HG02759 (cell line): ENCODE measurements at regions not wholly inside any gene's neighbourhood (a gene's known extent, or its start where the extent isn't known, plus 50 kb on each side); places are given as distances from the start of the nearest gene placed in this dataset.

Experiments used
- ATAC-seq: cut with Tn5 transposase; IDR thresholded peaks from one replicate; pipeline ENCODE4 v1.9.1; 2021; ENCODE audit warnings: mild to moderate bottlenecking, moderate library complexity; ENCODE audit not compliant: unreplicated experiment

GRCh38 chr11:128232588-128232987, 354.8 kb downstream of the ETS1 start:
- ATAC-seq, result no peak

GRCh38 chr11:128231845-128232410, 355.4 kb downstream of the ETS1 start:
- ATAC-seq, result no peak

- ATAC-seq, result no peak
Measured at GRCh38 chr11:128227466-128227865, 359.9 kb downstream of the ETS1 start.

- no peak for ATAC-seq
Measured at GRCh38 chr11:128226106-128226716, 361.1 kb downstream of the ETS1 start.

GRCh38 chr11:128222245-128222884, 365.0 kb downstream of the ETS1 start:
- ATAC-seq, result no peak

GRCh38 chr11:128219731-128220120, 367.6 kb downstream of the ETS1 start:
- ATAC-seq, result no peak

GRCh38 chr11:128216198-128216597, 371.2 kb downstream of the ETS1 start:
- ATAC-seq, result no peak

GRCh38 chr11:128215238-128215882, 372.0 kb downstream of the ETS1 start:
- ATAC-seq, result no peak

GRCh38 chr11:128214263-128214662, 373.1 kb downstream of the ETS1 start:
- ATAC-seq, result no peak

GRCh38 chr11:128213461-128213860, 373.9 kb downstream of the ETS1 start:
- no peak for ATAC-seq

- no peak for ATAC-seq
Measured at GRCh38 chr11:128212324-128212723, 375.0 kb downstream of the ETS1 start.

GRCh38 chr11:128210148-128210940, 377.0 kb downstream of the ETS1 start:
- no peak for ATAC-seq

- no peak for ATAC-seq
Measured at GRCh38 chr11:128209138-128209435, 378.3 kb downstream of the ETS1 start.

GRCh38 chr11:128208329-128209137, 378.8 kb downstream of the ETS1 start:
- no peak for ATAC-seq

GRCh38 chr11:128207861-128208321, 379.5 kb downstream of the ETS1 start:
- no peak for ATAC-seq

GRCh38 chr11:128206461-128206860, 380.9 kb downstream of the ETS1 start:
- ATAC-seq, result no peak

- ATAC-seq, result no peak
Measured at GRCh38 chr11:128205796-128206195, 381.6 kb downstream of the ETS1 start.

- no peak for ATAC-seq
Measured at GRCh38 chr11:128204898-128205297, 382.5 kb downstream of the ETS1 start.

- ATAC-seq, result no peak
Measured at GRCh38 chr11:128201801-128202200, 385.6 kb downstream of the ETS1 start.

- no peak for ATAC-seq
Measured at GRCh38 chr11:128201009-128201408, 386.3 kb downstream of the ETS1 start.
